B cell (primary cell): ENCODE measurements at regions not wholly inside any gene's neighbourhood (a gene's known extent, or its start where the extent isn't known, plus 50 kb on each side); places are given as distances from the start of the nearest gene placed in this dataset.

Experiments
- ATAC-seq: fragments of 200-7000 bp; cut with Tn5 transposase; one replicate; pipeline ENCODE4 v1.10.0; 2021; ENCODE audit warnings: low read depth, mild to moderate bottlenecking, moderate number of reproducible peaks, moderate library complexity
- CTCF ChIA-PET: fragments of 350-600 bp; sonication (Branson Sonifier 250); formaldehyde crosslinking; loops from one replicate; lab custom pipeline; 2021; ENCODE audit warnings: antibody characterized with exemption, inconsistent platforms; lab: Charles Lee
- POLR2A ChIA-PET: fragments of 350-600 bp; sonication (Branson Sonifier 250); formaldehyde crosslinking; loops from one replicate; lab custom pipeline; 2021; ENCODE audit warnings: antibody characterized with exemption; lab: Charles Lee
- DNase-seq: peaks from one replicate; pipeline ENCODE4 v3.0.0; 2013
- H2AFZ ChIP-seq: 2 replicates; pipeline ENCODE4 v1.6.1; 2012; ENCODE audit warnings: mild to moderate bottlenecking, low read depth, low read length; ENCODE audit not compliant: insufficient read depth, poor library complexity, severe bottlenecking
- H3K27ac ChIP-seq, 2 donors: 1 replicate in 1 of 2; 2 replicates in 1 of 2; pipeline ENCODE4 v1.5.1; 2012 to 2013; ENCODE audit warnings: low read length in 2 of 2, mild to moderate bottlenecking in 2 of 2, moderate library complexity in 1 of 2
- H3K27me3 ChIP-seq, 4 experiments: fragments of 200-600 bp in 1 of 4; sonication (generic) in 1 of 4; replicated peaks in 1 of 4; 1 replicate in 2 of 4; 2 replicates in 2 of 4; pipeline versions ENCODE4 v1.6.1 to v1.7.0; 2013 to 2016; ENCODE audit warnings: low read length in 3 of 4, mild to moderate bottlenecking in 2 of 4, mixed read lengths in 1 of 4, moderate library complexity in 1 of 4; ENCODE audit not compliant: insufficient read depth in 4 of 4, control insufficient read depth in 3 of 4; ENCODE audit errors: control extremely low read depth in 1 of 4
- H3K36me3 ChIP-seq, 2 experiments: replicated peaks in 1 of 2; 1 replicate in 1 of 2; 2 replicates in 1 of 2; pipeline versions ENCODE4 v1.6.1 to v1.7.1; 2013; ENCODE audit warnings: low read length in 1 of 2; ENCODE audit not compliant: insufficient read depth in 2 of 2, control insufficient read depth in 1 of 2; ENCODE audit errors: control extremely low read depth in 1 of 2, extremely low read depth in 1 of 2
- H3K4me1 ChIP-seq, 2 donors: fragments of 200-600 bp in 1 of 2; sonication (generic) in 1 of 2; 1 replicate in 1 of 2; 2 replicates in 1 of 2; pipeline versions ENCODE4 v1.5.1 to v1.6.1; 2013 to 2017; ENCODE audit warnings: low read length in 2 of 2; ENCODE audit not compliant: control insufficient read depth in 2 of 2, insufficient read depth in 2 of 2
- H3K4me2 ChIP-seq: replicated peaks from 2 replicates; pipeline ENCODE3; 2012; ENCODE audit warnings: mild to moderate bottlenecking, low read depth, low read length; ENCODE audit not compliant: poor library complexity, severe bottlenecking
- H3K4me3 ChIP-seq, 5 experiments: fragments of 200-600 bp in 1 of 5; sonication (generic) in 1 of 5; 1 replicate in 3 of 5; 2 replicates in 2 of 5; pipeline versions ENCODE4 v1.5.1 to v1.7.0; 2011 to 2016; ENCODE audit warnings: low read length in 4 of 5, mild to moderate bottlenecking in 4 of 5, low read depth in 2 of 5, control low read depth in 1 of 5, moderate library complexity in 1 of 5; ENCODE audit not compliant: insufficient read depth in 1 of 5; ENCODE audit errors: control extremely low read depth in 1 of 5, extremely low read depth in 1 of 5
- H3K79me2 ChIP-seq: fragments of 200-600 bp; sonication (generic); one replicate; pipeline ENCODE4 v1.6.0; 2016; ENCODE audit warnings: low read length; ENCODE audit not compliant: control insufficient read depth, insufficient read depth
- H3K9ac ChIP-seq: fragments of 200-600 bp; sonication (generic); 2 replicates; pipeline ENCODE4 v1.6.1; 2017; ENCODE audit warnings: mild to moderate bottlenecking, low read length, moderate library complexity
- H3K9me3 ChIP-seq, 3 donors: one replicate each; pipeline versions ENCODE4 v1.6.1 to v1.7.1; 2013; ENCODE audit warnings: low read length in 2 of 3; ENCODE audit not compliant: control insufficient read depth in 2 of 3, insufficient read depth in 1 of 3; ENCODE audit errors: control extremely low read depth in 1 of 3
- H4K20me1 ChIP-seq: 2 replicates; pipeline ENCODE4 v1.6.0; 2012; ENCODE audit warnings: mild to moderate bottlenecking, low read length; ENCODE audit not compliant: insufficient read depth, control insufficient read depth, poor library complexity, severe bottlenecking
- H3K27ac Mint-ChIP-seq: one replicate; pipeline ENCODE4 v1.8.0; 2021; ENCODE audit warnings: mixed read lengths
- H3K27me3 Mint-ChIP-seq: one replicate; pipeline ENCODE4 v1.8.0; 2021; ENCODE audit warnings: mixed read lengths
- H3K4me1 Mint-ChIP-seq: one replicate; pipeline ENCODE4 v1.8.0; 2021; ENCODE audit warnings: mixed read lengths
- H3K4me3 Mint-ChIP-seq: one replicate; pipeline ENCODE4 v1.8.0; 2021; ENCODE audit warnings: mixed read lengths
- H3K9me3 Mint-ChIP-seq: one replicate; pipeline ENCODE4 v1.8.0; 2022; ENCODE audit warnings: mixed read lengths; ENCODE audit not compliant: insufficient read depth
- EZH2 ChIP-seq: IDR thresholded peaks from 2 replicates; pipeline ENCODE4 v1.6.1; 2012; ENCODE audit warnings: borderline replicate concordance, low read depth, mild to moderate bottlenecking, moderate library complexity, low read length; ENCODE audit not compliant: insufficient read depth, poor library complexity, severe bottlenecking
- WGBS: methylation state at CpG from one replicate; pipeline ENCODE4 v1.1.5; 2013; ENCODE audit warnings: missing lambda C conversion rate; ENCODE audit not compliant: insufficient coverage; 5-methylcytosine and 5-hydroxymethylcytosine counted together
- intact Hi-C: fragments of 100-400 bp; cut with micrococcal nuclease; formaldehyde crosslinking; loops from one replicate; pipeline ENCODE4 v1.10.0; 2022
- TF ChIP-seq, protein P1 (sequence below): fragments of 200-600 bp; IDR thresholded peaks from one replicate; pipeline ENCODE4 v1.8.0; 2022; ENCODE audit warnings: antibody characterized with exemption, mild to moderate bottlenecking

DNA sequence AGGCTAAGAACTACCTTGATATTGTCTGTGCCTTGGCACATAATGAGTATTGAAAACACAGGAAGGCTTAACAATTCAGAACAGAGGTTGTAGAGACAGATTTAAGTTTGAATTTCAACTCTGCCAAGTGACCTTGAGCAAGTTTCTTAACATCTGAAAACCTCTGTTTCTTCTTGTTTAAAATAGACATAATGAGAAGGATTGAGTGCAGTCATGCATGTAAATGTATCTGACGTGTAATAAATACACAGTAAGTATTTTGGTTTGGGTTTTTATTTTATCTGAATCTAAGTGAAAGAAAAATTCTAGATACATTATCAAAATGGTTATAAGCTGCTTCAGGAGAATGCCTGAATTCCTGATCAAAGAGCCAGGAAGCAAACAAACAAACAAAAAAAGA, 111.9 kb downstream of the ANXA5 start:
- CTCF ChIA-PET, result no interaction called here
- H3K4me3 Mint-ChIP-seq, result no peak overlapping the region
- TF ChIP-seq, protein P1, sequence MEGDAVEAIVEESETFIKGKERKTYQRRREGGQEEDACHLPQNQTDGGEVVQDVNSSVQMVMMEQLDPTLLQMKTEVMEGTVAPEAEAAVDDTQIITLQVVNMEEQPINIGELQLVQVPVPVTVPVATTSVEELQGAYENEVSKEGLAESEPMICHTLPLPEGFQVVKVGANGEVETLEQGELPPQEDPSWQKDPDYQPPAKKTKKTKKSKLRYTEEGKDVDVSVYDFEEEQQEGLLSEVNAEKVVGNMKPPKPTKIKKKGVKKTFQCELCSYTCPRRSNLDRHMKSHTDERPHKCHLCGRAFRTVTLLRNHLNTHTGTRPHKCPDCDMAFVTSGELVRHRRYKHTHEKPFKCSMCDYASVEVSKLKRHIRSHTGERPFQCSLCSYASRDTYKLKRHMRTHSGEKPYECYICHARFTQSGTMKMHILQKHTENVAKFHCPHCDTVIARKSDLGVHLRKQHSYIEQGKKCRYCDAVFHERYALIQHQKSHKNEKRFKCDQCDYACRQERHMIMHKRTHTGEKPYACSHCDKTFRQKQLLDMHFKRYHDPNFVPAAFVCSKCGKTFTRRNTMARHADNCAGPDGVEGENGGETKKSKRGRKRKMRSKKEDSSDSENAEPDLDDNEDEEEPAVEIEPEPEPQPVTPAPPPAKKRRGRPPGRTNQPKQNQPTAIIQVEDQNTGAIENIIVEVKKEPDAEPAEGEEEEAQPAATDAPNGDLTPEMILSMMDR, result no peak
- TF ChIP-seq EZH2, result no peak
- no peaks in the 10 kb centered on the region for H3K9me3 ChIP-seq
- H3K36me3 ChIP-seq, result no peaks in the 10 kb centered on the region
- intact Hi-C loops, result no loop called here
- H3K9me3 Mint-ChIP-seq, result no peaks in the 10 kb centered on the region
- ATAC-seq, result no peak
- H3K27me3 Mint-ChIP-seq, result peaks cover 18% of the 10 kb centered on the region
- H3K79me2 ChIP-seq, result no peaks in the 10 kb centered on the region
- H3K27me3 ChIP-seq, result no peaks in the 10 kb centered on the region
- DNase-seq, result no peak
- H4K20me1 ChIP-seq, result no peaks in the 10 kb centered on the region
- POLR2A ChIA-PET, result no interaction called here
- H3K4me1 Mint-ChIP-seq, result no peaks in the 10 kb centered on the region
- no peaks in the 10 kb centered on the region for H3K4me1 ChIP-seq
- no peak overlapping the region for H2AFZ ChIP-seq
- no peak overlapping the region for H3K27ac ChIP-seq
- WGBS, result no CpG with 5 or more reads among the region's 1 CpG
- H3K9ac ChIP-seq, result no peak overlapping the region
- no peak overlapping the region for H3K27ac Mint-ChIP-seq
- H3K4me2 ChIP-seq, result no peak overlapping the region
- H3K4me3 ChIP-seq, result no peak overlapping the region

DNA sequence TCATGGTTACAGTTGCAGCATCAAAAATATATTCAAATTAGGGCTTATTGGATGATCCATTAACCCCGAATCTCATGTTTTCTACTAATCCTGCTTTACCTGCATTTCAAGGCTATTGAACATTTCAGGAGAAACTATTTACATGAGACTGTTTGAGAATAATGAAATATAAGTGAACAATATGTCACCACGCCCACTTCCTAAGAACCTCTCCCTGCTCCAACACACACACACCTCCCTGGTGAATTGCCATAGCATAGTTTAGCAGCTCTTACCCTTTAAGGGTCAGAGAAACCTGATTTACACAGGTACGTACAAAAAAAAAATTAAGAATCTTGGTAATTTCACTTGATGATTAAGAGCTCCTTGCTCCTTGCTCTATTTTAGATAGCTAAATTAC, 113.4 kb downstream of the ANXA5 start:
- H3K27ac ChIP-seq, result no peak overlapping the region
- ATAC-seq (no peak), DNase-seq (no peak)
- Mint-ChIP-seq H3K27ac (no peak overlapping the region), H3K9me3 (no peaks in the 10 kb centered on the region), H3K4me3 (no peak overlapping the region), H3K27me3 (peaks cover 12% of the 10 kb centered on the region), H3K4me1 (no peaks in the 10 kb centered on the region)
- peaks cover 0 to 3% (median 0%) of the 10 kb centered on the region in 4 experiments for H3K27me3 ChIP-seq
- no CpG with 5 or more reads among the region's 3 CpGs for WGBS
- no peaks in the 10 kb centered on the region for H3K9me3 ChIP-seq
- no peak overlapping the region for H3K9ac ChIP-seq
- H3K36me3 ChIP-seq, result no peaks in the 10 kb centered on the region
- TF ChIP-seq, protein P1, result no peak
- no peak for TF ChIP-seq EZH2
- no peak overlapping the region for H3K4me3 ChIP-seq
- POLR2A ChIA-PET, result no interaction called here
- CTCF ChIA-PET, result no interaction called here
- no peak overlapping the region for H2AFZ ChIP-seq
- no peaks in the 10 kb centered on the region for H4K20me1 ChIP-seq
- no peaks in the 10 kb centered on the region for H3K4me1 ChIP-seq
- no peaks in the 10 kb centered on the region for H3K79me2 ChIP-seq
- no peak overlapping the region for H3K4me2 ChIP-seq
- intact Hi-C loops, result no loop called here
